NCI-H128 (cell line): ENCODE measurements at regions not wholly inside any gene's neighbourhood (a gene's known extent, or its start where the extent isn't known, plus 50 kb on each side); places are given as distances from the start of the nearest gene placed in this dataset.
A peak's percentile ranks its signal among the peaks of the same experiment; 100 is the strongest.

ENCODE experiments used
- DNase-seq: peaks from one replicate; lab custom pipeline; 2025; ENCODE audit not compliant: unreplicated experiment; lab: John Stamatoyannopoulos, UW

- DNase-seq, result peak; percentile 55
Observed at GRCh38 chr14:100673085-100673806, 53.4 kb upstream of the DLK1 start.

DNA sequence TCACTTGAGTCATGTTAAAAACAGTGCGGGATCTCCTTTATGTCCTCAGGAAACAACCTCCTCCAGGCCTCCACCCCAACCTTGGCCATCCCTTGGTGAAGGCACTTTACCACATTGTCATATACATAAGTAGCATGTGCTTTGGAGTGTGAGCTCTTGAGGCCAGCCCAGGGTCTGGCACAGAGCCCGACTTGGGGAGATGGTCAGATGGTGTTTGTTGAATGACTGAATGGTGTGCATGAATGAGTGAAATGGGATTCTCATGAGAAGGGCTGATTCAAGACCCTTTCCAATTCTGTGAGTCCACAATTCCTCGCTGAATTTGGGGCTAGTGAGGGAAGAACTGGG is 52.9 kb upstream of the DLK1 start:
- no peak for DNase-seq

DNA sequence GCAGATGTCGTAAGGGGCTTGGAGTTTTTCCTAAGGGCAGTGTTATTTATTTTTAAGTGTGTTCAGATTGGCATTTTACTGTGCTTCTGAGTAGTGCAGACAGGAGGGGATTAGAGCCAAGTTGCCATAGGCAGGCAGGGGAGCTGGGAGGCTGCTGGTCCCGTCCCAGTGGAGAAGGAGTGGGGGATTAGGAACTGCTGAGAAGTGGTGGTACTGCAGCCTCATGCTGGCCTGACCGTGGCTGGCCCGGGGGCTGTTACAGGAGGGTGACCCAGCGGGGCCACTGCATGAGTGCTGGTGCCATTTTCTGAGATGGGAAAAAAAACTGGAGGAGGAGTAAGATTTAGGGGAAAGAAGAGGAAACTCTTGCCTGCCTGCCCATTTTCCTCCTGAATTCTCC is 52.3 kb upstream of the DLK1 start:
- no peak for DNase-seq

DNA sequence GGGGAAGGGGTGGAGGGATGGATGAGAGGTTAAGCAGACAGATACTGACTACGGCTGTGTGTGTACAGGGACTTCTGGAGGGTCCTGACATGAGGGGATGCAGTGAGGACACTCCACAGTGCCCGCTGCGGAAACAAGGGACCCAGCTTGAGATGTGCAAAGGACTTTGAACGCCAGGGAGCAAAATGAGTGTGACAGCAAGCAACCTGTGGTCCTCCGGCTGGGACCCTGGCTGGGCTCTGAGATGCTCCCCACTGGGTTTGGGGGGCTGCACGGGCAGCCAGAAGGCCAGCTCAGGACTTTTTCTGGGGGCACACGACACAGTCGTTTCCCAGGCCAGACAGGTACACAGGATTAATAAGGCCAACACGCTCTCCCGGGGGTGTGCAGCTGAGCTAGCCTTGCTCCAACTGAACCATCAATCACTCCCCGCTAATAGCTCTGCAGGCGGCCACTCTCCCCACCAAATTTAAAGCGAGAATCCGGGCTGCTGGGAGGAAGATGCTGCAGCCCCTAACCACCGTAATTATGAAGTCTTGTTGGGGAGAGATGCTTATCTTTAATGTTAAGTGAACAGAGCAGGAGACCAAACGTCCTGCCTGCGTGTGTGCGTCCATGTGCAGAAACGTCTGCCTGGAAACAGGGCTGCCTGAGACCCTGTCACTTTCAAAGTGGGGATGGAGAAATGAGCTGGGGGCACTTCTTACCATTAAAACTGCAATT is 51.6 kb upstream of the DLK1 start:
- DNase-seq, result no peak

DNA sequence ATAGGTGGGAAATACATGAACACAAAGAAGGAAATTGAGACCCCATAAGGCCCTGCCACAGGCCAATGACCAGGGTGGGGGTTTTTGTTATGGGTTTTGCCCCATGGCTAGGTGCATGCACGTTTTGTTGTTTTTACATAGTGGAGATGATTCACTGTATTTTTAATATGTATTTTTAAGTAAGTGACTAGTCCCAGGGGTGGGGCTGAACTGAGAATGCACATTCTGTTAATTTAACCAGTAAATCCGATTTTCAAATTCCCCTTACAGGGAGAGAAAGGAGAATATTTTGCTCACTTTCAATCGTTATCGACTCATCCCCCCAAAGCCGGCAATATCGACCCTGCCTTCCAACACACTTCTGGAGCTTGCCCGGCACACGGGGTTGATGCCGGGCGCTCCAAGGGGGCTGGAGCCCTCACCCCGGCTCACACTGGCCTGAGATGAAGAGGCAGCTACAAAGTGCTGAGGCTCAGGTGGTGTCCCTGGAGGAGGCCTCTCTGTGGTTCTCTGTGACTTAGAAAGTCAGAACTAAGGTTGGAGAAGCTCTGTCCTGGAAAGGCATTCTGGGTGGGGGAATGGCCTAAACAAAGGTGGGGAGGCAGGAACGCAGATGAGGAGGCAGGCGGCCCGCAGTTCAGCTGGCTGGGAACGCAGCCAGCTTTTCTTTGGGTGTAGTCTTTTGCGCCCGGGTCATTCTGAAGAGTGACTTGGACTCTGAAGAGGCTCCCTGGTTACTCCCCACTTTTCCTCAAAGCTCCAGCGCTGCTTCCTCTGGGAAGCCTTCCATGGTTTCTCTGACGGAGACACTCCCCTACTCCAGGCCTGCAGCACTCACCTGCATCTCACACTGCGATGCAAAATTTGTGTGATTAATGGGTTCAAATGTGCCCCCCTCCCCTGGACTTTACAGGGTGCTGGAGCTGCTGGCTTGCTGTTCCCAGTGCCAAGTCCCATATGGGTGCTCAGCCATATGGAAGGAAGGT is 50.7 kb upstream of the DLK1 start:
- DNase-seq, result no peak
